ENCODE measurements at regions not wholly inside any gene's neighbourhood (a gene's known extent, or its start where the extent isn't known, plus 50 kb on each side); places are given as distances from the start of the nearest gene placed in this dataset.

DNA sequence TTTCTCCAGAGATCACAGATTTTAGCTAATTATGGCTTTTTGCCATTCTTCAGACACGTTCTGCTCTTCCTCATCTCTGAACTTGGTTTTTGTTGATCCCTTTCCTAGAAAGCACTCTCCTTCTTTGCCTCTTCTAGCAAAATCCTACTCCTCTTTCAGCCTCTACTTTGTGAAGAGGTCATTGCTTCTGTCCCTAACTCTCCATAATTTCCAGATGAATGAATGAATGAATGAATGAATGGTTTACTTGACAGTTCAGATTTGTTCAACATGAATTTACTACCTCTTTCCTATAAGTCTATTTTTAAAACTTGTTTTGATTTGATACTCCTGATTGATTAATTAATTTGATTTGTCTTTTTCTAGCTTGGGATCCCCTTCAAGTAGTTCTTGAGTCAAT is 94.0 kb upstream of the IFNGR1 start:
- no peaks in the 10 kb centered on the region for H3K9me3 ChIP-seq (ENCODE audit: control insufficient read depth, low read length)
- no peak overlapping the region for H4K91ac ChIP-seq (ENCODE audit: low read length)
- no peak overlapping the region for H3K14ac ChIP-seq (ENCODE audit: low read length in 2 of 2)
- no peak overlapping the region for H4K8ac ChIP-seq (ENCODE audit: low read length)
- H2BK15ac ChIP-seq (ENCODE audit: low read depth, poor library complexity, severe bottlenecking) = no peak overlapping the region
- H3K27ac ChIP-seq (ENCODE audit: low read length, poor library complexity, severe bottlenecking) = no peak overlapping the region
- no peak overlapping the region for H2AFZ ChIP-seq (ENCODE audit: low read depth, low read length)
- H3K4me1 ChIP-seq (ENCODE audit: control insufficient read depth, insufficient read depth, low read depth, low read length) = peaks cover 3% of the 10 kb centered on the region
- no peaks in the 10 kb centered on the region for H3K79me1 ChIP-seq (replicated peaks; ENCODE audit: low read length, poor library complexity, severe bottlenecking)
- H3K23ac ChIP-seq (ENCODE audit: low read length in 2 of 2) = no peak overlapping the region
- no peak for DNase-seq
- H3K36me3 ChIP-seq (ENCODE audit: control insufficient read depth in 1 of 2, insufficient read depth in 2 of 2, low read depth in 1 of 2, low read length in 2 of 2) = no peaks in the 10 kb centered on the region
- H2BK12ac ChIP-seq (ENCODE audit: low read length in 2 of 2) = no peak overlapping the region
- no peak overlapping the region for H2BK120ac ChIP-seq (ENCODE audit: low read depth, low read length)
- WGBS = 79% methylated on average over 1 of the region's 1 CpG
- no peak overlapping the region for H3K4ac ChIP-seq (ENCODE audit: low read depth in 1 of 2, low read length in 2 of 2)
- H3K18ac ChIP-seq (ENCODE audit: low read depth in 1 of 2, low read length in 2 of 2) = no peak overlapping the region
- no peak overlapping the region for H3K4me2 ChIP-seq (ENCODE audit: low read length, poor library complexity, severe bottlenecking)
- H2AK5ac ChIP-seq (ENCODE audit: low read length, severe bottlenecking) = peak overlapping the region; percentile 56
- no peaks in the 10 kb centered on the region for H3K27me3 ChIP-seq (ENCODE audit: control insufficient read depth in 1 of 2, insufficient read depth in 1 of 2, low read length in 2 of 2)
- H2BK5ac ChIP-seq (ENCODE audit: low read depth, low read length, poor library complexity, severe bottlenecking) = no peak overlapping the region
- no peak overlapping the region for H3K4me3 ChIP-seq (ENCODE audit: insufficient read depth in 1 of 2, low read depth in 1 of 2, low read length in 2 of 2)
- H3K9ac ChIP-seq (ENCODE audit: low read length) = no peak overlapping the region

DNA sequence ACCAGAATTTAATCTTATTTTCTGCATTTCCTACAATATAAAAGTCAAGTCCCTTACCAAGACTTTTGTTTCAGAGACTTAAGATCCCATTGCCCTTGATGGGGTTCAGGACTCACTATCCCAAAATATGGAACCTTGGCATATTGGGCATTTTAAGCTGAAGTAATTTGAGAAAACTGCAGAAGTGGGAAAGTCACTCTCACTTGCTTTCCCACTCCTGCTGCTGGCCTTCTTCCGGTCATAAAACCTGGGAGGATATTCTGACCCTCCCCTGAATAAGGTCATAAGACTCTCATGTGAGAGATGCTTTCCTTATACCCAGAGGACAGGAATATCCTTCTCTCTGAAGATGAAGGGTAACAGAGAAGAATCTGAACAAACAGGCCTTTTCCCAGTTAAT is 92.8 kb upstream of the IFNGR1 start:
- no CpG with 5 or more reads among the region's 1 CpG for WGBS
- Histone ChIP-seq H2BK5ac (ENCODE audit: low read depth, low read length, poor library complexity, severe bottlenecking) (no peak overlapping the region), H4K91ac (ENCODE audit: low read length) (no peak overlapping the region), H3K27ac (ENCODE audit: low read length, poor library complexity, severe bottlenecking) (no peak overlapping the region), H2BK120ac (ENCODE audit: low read depth, low read length) (no peak overlapping the region), H3K18ac (ENCODE audit: low read depth in 1 of 2, low read length in 2 of 2) (no peak overlapping the region), H2BK15ac (ENCODE audit: low read depth, poor library complexity, severe bottlenecking) (no peak overlapping the region), H3K14ac (ENCODE audit: low read length in 2 of 2) (no peak overlapping the region), H2BK12ac (ENCODE audit: low read length in 2 of 2) (no peak overlapping the region), H3K4ac (ENCODE audit: low read depth in 1 of 2, low read length in 2 of 2) (no peak overlapping the region), H3K9ac (ENCODE audit: low read length) (no peak overlapping the region), H2AK5ac (ENCODE audit: low read length, severe bottlenecking) (no peak overlapping the region), H4K8ac (ENCODE audit: low read length) (no peak overlapping the region), H3K4me2 (ENCODE audit: low read length, poor library complexity, severe bottlenecking) (no peak overlapping the region), H3K23ac (ENCODE audit: low read length in 2 of 2) (no peak overlapping the region), H3K79me1 (replicated peaks; ENCODE audit: low read length, poor library complexity, severe bottlenecking) (no peaks in the 10 kb centered on the region), H3K4me1 (ENCODE audit: control insufficient read depth, insufficient read depth, low read depth, low read length) (peaks cover 3% of the 10 kb centered on the region), H3K9me3 (ENCODE audit: control insufficient read depth, low read length) (no peaks in the 10 kb centered on the region), H3K4me3 (ENCODE audit: insufficient read depth in 1 of 2, low read depth in 1 of 2, low read length in 2 of 2) (no peak overlapping the region), H3K36me3 (ENCODE audit: control insufficient read depth in 1 of 2, insufficient read depth in 2 of 2, low read depth in 1 of 2, low read length in 2 of 2) (no peaks in the 10 kb centered on the region), H3K27me3 (ENCODE audit: control insufficient read depth in 1 of 2, insufficient read depth in 1 of 2, low read length in 2 of 2) (no peaks in the 10 kb centered on the region), H2AFZ (ENCODE audit: low read depth, low read length) (no peak overlapping the region)
- DNase-seq = no peak

DNA sequence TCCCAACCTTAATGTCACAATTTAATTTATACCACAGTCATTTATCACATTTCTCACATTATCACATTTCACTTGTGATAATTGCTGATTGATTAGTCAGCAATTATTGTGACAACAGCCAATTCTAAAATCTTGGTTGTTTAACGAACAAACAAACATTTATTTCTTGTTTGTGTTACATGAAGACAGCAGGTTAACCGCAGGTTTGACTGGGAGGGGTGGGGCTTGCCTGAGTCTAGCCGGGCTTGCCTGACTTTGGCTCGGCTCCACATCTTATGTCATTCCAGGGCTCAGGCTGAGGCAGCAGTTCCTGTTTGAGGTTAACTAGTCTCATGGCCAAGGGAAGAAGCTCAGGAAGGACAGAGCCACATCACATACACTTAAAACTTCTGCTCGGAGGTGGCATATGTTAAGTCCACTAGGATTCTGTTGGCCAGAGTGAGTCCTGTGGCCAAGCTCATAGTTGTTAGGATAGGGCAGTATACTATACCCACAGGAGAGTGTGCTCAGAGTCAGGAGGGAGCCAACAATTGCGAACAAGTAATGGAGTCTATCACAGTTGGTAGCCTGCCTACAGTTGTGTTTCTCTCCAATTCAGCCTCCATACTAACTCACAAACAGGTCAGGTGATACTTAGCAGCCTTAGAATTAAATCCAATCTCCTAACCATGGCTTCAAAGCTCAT is 90.0 kb upstream of the IFNGR1 start:
- no peak overlapping the region for H2BK120ac ChIP-seq (ENCODE audit: low read depth, low read length)
- H2BK12ac ChIP-seq (ENCODE audit: low read length in 2 of 2) = no peak overlapping the region
- H4K91ac ChIP-seq (ENCODE audit: low read length) = no peak overlapping the region
- peak overlapping the region; percentile 6 for H3K27ac ChIP-seq (ENCODE audit: low read length, poor library complexity, severe bottlenecking)
- 73% methylated on average over 6 of the region's 6 CpGs for WGBS
- peaks cover 3% of the 10 kb centered on the region for H3K4me1 ChIP-seq (ENCODE audit: control insufficient read depth, insufficient read depth, low read depth, low read length)
- H4K8ac ChIP-seq (ENCODE audit: low read length) = peak overlapping the region; percentile 45
- H2AFZ ChIP-seq (ENCODE audit: low read depth, low read length) = no peak overlapping the region
- peak; percentile 60 for DNase-seq
- H3K23ac ChIP-seq (ENCODE audit: low read length in 2 of 2) = no peak overlapping the region
- H3K27me3 ChIP-seq (ENCODE audit: control insufficient read depth in 1 of 2, insufficient read depth in 1 of 2, low read length in 2 of 2) = no peaks in the 10 kb centered on the region
- H3K9me3 ChIP-seq (ENCODE audit: control insufficient read depth, low read length) = no peaks in the 10 kb centered on the region
- no peak overlapping the region for H3K4me3 ChIP-seq (ENCODE audit: insufficient read depth in 1 of 2, low read depth in 1 of 2, low read length in 2 of 2)
- H3K79me1 ChIP-seq (replicated peaks; ENCODE audit: low read length, poor library complexity, severe bottlenecking) = no peaks in the 10 kb centered on the region
- no peak overlapping the region for H3K14ac ChIP-seq (ENCODE audit: low read length in 2 of 2)
- H3K4ac ChIP-seq (ENCODE audit: low read depth in 1 of 2, low read length in 2 of 2) = no peak overlapping the region
- no peak overlapping the region for H2AK5ac ChIP-seq (ENCODE audit: low read length, severe bottlenecking)
- H3K4me2 ChIP-seq (ENCODE audit: low read length, poor library complexity, severe bottlenecking) = no peak overlapping the region
- H2BK15ac ChIP-seq (ENCODE audit: low read depth, poor library complexity, severe bottlenecking) = no peak overlapping the region
- H3K18ac ChIP-seq (ENCODE audit: low read depth in 1 of 2, low read length in 2 of 2) = no peak overlapping the region
- no peak overlapping the region for H2BK5ac ChIP-seq (ENCODE audit: low read depth, low read length, poor library complexity, severe bottlenecking)
- H3K36me3 ChIP-seq (ENCODE audit: control insufficient read depth in 1 of 2, insufficient read depth in 2 of 2, low read depth in 1 of 2, low read length in 2 of 2) = no peaks in the 10 kb centered on the region
- H3K9ac ChIP-seq (ENCODE audit: low read length) = no peak overlapping the region

DNA sequence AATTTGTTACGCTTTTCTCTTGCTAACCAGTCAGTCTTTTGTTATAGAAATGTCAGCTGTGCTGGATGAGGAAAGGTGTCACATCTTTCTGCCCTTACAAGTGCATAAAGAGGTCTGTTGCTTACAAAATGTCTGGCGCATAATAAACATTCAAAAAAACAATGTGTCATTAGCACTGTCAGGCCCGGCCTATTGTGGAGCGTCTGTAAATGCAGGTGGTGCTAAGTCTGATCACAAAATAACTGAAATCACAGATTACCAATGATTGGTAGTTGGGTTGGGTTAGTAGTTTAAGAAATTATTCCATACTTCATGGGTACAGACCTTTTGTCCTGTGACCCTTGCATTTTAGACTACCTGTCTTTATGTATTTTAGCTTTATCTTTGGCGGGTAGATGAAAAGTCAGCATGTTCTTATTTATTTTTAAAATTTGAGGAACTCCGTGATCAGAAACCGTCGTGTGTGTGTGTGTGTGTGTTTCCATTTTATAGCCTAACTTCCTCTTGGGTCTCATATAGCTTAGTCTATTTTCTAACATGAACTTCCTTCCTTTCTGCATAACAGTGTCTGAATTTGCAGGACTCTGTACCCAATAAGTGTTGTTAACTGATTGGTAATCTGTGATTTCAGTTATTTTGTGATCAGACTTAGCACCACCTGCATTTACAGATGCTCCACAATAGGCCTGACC is 88.1 kb upstream of the IFNGR1 start:
- H3K9me3 ChIP-seq (ENCODE audit: control insufficient read depth, low read length) = no peaks in the 10 kb centered on the region
- no peak overlapping the region for H2BK15ac ChIP-seq (ENCODE audit: low read depth, poor library complexity, severe bottlenecking)
- no peak overlapping the region for H3K14ac ChIP-seq (ENCODE audit: low read length in 2 of 2)
- H2BK12ac ChIP-seq (ENCODE audit: low read length in 2 of 2) = no peak overlapping the region
- H2AK5ac ChIP-seq (ENCODE audit: low read length, severe bottlenecking) = no peak overlapping the region
- H3K36me3 ChIP-seq (ENCODE audit: control insufficient read depth in 1 of 2, insufficient read depth in 2 of 2, low read depth in 1 of 2, low read length in 2 of 2) = no peaks in the 10 kb centered on the region
- H2AFZ ChIP-seq (ENCODE audit: low read depth, low read length) = no peak overlapping the region
- H2BK5ac ChIP-seq (ENCODE audit: low read depth, low read length, poor library complexity, severe bottlenecking) = no peak overlapping the region
- H3K9ac ChIP-seq (ENCODE audit: low read length) = no peak overlapping the region
- H4K8ac ChIP-seq (ENCODE audit: low read length) = no peak overlapping the region
- no peak for DNase-seq
- H3K4me1 ChIP-seq (ENCODE audit: control insufficient read depth, insufficient read depth, low read depth, low read length) = peaks cover 3% of the 10 kb centered on the region
- no peak overlapping the region for H3K18ac ChIP-seq (ENCODE audit: low read depth in 1 of 2, low read length in 2 of 2)
- WGBS = 100% methylated on average over 4 of the region's 8 CpGs
- no peak overlapping the region for H3K23ac ChIP-seq (ENCODE audit: low read length in 2 of 2)
- H3K4me3 ChIP-seq (ENCODE audit: insufficient read depth in 1 of 2, low read depth in 1 of 2, low read length in 2 of 2) = no peak overlapping the region
- no peak overlapping the region for H3K4ac ChIP-seq (ENCODE audit: low read depth in 1 of 2, low read length in 2 of 2)
- H4K91ac ChIP-seq (ENCODE audit: low read length) = no peak overlapping the region
- H3K27me3 ChIP-seq (ENCODE audit: control insufficient read depth in 1 of 2, insufficient read depth in 1 of 2, low read length in 2 of 2) = no peaks in the 10 kb centered on the region
- no peak overlapping the region for H3K4me2 ChIP-seq (ENCODE audit: low read length, poor library complexity, severe bottlenecking)
- no peak overlapping the region for H3K27ac ChIP-seq (ENCODE audit: low read length, poor library complexity, severe bottlenecking)
- no peak overlapping the region for H2BK120ac ChIP-seq (ENCODE audit: low read depth, low read length)
- H3K79me1 ChIP-seq (replicated peaks; ENCODE audit: low read length, poor library complexity, severe bottlenecking) = no peaks in the 10 kb centered on the region
